ENCODE measurements at regions not wholly inside any gene's neighbourhood (a gene's known extent, or its start where the extent isn't known, plus 50 kb on each side); places are given as distances from the start of the nearest gene placed in this dataset.

DNA sequence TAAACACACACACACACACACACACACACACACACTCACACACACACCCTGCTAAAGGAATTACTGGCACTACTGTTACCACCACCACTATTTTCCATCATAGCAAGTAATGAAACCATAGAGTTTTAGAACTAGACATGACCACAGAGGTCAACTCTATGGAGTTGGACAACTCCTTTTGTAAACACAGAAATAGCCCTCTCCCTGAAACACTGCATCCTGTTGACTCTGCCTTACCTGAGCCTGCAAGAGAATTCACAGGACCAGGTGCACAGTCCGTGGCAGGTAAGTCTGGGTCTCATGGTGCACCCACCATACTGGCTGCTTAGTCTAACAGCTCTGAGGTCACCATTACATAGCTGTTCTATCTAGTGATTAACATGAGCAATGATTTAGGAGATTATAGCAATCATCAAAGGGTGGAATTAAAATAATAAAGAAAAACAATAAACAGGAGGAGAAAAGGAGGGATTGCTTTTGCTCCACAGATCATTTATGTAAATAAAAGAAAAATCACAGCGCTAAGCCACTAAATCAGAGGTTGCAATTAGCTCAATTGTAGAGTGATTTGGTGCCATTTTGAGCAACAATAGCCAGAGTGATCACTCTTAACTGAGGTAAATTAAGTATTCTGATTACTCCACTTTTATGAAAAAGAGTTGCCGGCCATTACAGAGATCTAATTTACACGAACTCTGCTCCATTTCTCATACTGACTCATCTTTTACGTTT lies 340.0 kb upstream of the RASGEF1B start:
- DNase-seq (no peak), ATAC-seq (no peak)
- intact Hi-C loops (cut with DNase I): no loop called here
- peaks cover 0 to 5% of the 10 kb centered on the region in 2 donors for H3K4me1 ChIP-seq
- no peaks in the 10 kb centered on the region for H3K36me3 ChIP-seq
- TF ChIP-seq, protein P1, sequence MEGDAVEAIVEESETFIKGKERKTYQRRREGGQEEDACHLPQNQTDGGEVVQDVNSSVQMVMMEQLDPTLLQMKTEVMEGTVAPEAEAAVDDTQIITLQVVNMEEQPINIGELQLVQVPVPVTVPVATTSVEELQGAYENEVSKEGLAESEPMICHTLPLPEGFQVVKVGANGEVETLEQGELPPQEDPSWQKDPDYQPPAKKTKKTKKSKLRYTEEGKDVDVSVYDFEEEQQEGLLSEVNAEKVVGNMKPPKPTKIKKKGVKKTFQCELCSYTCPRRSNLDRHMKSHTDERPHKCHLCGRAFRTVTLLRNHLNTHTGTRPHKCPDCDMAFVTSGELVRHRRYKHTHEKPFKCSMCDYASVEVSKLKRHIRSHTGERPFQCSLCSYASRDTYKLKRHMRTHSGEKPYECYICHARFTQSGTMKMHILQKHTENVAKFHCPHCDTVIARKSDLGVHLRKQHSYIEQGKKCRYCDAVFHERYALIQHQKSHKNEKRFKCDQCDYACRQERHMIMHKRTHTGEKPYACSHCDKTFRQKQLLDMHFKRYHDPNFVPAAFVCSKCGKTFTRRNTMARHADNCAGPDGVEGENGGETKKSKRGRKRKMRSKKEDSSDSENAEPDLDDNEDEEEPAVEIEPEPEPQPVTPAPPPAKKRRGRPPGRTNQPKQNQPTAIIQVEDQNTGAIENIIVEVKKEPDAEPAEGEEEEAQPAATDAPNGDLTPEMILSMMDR (IDR thresholded peaks at IDR 0.05): no peak
- no peak overlapping the region for H3K27ac ChIP-seq
- no peak overlapping the region for H3K4me3 ChIP-seq
- no peaks in the 10 kb centered on the region for H3K9me3 ChIP-seq
- H3K27me3 ChIP-seq: no peaks in the 10 kb centered on the region

DNA sequence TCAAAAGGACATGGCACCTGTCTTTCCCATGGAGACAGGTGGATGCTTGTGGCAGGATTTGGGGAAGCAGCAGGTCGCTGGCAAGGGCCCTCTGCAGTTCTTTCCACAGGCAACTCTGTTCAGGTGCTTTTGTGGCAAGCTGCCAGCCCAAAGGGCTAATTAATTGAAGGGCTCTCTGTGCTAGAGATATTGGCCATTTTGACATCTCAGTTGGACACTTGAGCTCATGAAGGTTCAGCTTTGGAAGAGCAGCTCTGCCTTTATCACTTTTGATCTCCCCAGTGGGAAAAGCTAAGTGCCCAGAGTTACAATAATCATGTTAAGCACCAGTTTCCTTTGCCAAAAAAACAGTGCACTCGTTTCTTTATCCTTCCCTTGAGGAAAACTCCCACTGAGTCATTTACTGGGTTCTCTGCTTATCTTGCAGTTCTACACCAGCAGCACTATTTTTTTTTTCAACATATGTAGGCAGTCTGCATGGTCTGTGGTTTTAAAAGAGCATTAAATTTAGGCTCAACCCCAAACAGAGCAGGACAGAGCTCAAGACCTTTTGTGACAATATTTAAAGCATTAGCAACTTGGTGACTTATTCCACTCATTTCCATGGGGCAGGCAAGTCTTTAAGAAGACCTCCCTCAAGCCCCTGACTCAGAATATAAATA lies 336.4 kb upstream of the RASGEF1B start:
- Histone ChIP-seq H3K36me3 (no peaks in the 10 kb centered on the region), H3K27ac (no peak overlapping the region), H3K27me3 (no peaks in the 10 kb centered on the region), H3K4me3 (no peak overlapping the region), H3K9me3 (no peaks in the 10 kb centered on the region), H3K4me1 (no peaks in the 10 kb centered on the region)
- intact Hi-C loops (cut with DNase I): no loop called here
- TF ChIP-seq, protein P1 (IDR thresholded peaks at IDR 0.05): no peak
- DNase-seq (peak in 1 of 4 donors; percentile 37), ATAC-seq (no peak)

DNA sequence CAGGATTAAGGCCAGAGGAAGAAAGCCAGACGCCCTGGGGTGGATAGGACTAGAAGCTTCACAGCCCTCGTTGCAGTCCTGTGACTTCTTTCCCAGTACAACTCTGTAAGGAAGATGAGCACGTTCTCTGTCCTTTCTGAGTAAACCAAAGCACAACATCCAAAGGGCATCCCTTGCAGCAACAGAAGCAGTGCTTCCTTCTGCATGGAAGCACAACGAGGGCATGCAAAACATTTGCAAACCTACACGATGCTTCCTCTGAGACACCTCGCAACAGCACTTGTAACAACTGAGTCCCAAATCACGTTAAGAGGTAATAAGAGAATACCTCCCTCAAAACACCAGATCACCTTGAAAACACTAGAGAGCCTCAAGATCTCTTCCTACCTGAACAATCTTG lies 335.7 kb upstream of the RASGEF1B start:
- TF ChIP-seq, protein P1 (IDR thresholded peaks at IDR 0.05): no peak
- intact Hi-C loops (cut with DNase I): no loop called here
- no peaks in the 10 kb centered on the region for H3K4me1 ChIP-seq
- no peaks in the 10 kb centered on the region for H3K36me3 ChIP-seq
- DNase-seq (no peak), ATAC-seq (no peak)
- no peak overlapping the region for H3K4me3 ChIP-seq
- H3K27ac ChIP-seq: no peak overlapping the region
- H3K9me3 ChIP-seq: no peaks in the 10 kb centered on the region
- no peaks in the 10 kb centered on the region for H3K27me3 ChIP-seq

DNA sequence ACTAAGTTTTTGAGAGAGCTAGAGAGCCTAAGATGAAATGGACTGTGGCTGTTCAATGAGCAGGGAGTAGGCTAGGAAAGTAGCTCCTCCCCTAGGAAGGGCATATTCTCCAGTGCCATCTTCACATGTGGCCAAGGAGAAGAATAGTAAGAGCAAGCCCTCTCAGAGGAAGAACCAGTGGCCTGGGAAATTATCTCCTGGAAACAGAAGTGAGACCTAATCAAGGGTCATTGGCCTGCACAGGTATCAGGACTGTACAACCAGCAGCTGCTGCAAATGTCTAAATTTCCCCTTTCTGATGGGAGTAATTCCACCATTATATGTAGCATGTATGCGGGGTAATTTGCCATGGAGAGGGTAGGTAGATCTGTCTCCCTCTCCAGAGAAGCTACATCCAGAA lies 334.8 kb upstream of the RASGEF1B start:
- no peak overlapping the region for H3K4me3 ChIP-seq
- H3K36me3 ChIP-seq: no peaks in the 10 kb centered on the region
- no peak for DNase-seq
- intact Hi-C loops (cut with DNase I): no loop called here
- H3K4me1 ChIP-seq: no peaks in the 10 kb centered on the region
- ATAC-seq: no peak
- no peaks in the 10 kb centered on the region for H3K27me3 ChIP-seq
- no peaks in the 10 kb centered on the region for H3K9me3 ChIP-seq
- TF ChIP-seq, protein P1 (IDR thresholded peaks at IDR 0.05): no peak
- no peak overlapping the region for H3K27ac ChIP-seq

DNA sequence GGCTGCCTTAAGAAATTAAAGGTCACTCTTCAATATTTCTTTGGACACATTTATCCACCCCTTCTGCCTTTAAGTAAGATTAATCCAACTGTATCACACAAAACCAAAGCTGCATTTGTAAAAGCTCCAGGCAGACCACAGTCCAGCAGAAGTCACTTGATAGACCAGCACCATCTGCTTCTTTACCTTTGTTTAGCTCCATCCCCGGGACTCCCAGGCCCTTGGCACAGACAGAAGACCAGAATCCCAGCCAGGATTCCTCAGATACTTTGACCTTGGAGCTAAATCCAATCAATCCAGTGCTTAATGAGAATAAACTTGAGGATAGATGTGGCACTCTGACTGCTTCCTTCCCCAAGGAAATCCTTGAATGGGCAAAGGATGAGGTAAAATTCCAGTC lies 333.1 kb upstream of the RASGEF1B start:
- no peak overlapping the region for H3K27ac ChIP-seq
- ATAC-seq (no peak), DNase-seq (no peak)
- TF ChIP-seq, protein P1 (IDR thresholded peaks at IDR 0.05): no peak
- H3K4me1 ChIP-seq: no peaks in the 10 kb centered on the region
- H3K36me3 ChIP-seq: no peaks in the 10 kb centered on the region
- intact Hi-C loops (cut with DNase I): no loop called here
- no peaks in the 10 kb centered on the region for H3K27me3 ChIP-seq
- no peak overlapping the region for H3K4me3 ChIP-seq
- H3K9me3 ChIP-seq: no peaks in the 10 kb centered on the region
